ENCODE measurements at regions not wholly inside any gene's neighbourhood (a gene's known extent, or its start where the extent isn't known, plus 50 kb on each side); places are given as distances from the start of the nearest gene placed in this dataset.
"Not testable (repeated sequence)": the region's sequence is repeated elsewhere in the genome, so short reads cannot be mapped to it uniquely, and the experiment has no call there.

DNA sequence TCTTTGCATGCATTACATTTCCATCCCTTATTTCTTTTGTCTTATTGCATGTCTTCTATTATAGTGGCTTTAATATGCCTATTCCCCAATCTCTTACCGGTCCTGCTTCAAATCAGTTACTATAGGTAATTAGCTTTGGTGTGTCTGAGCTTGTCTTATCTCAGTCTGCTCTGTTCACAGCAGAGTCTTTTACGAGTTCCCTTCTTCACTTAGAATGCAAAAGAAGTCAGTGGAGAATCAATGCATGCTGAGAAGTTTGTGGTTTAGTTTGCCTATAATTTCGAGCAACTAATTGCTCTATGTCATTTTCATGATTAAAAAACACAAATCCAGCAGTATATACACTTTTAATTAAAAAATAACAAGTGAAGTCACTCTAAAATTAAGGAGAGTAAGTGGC lies 545.0 kb downstream of the SLCO4C1 start:
- H3K9me3 ChIP-seq (ENCODE audit: insufficient read depth, low read depth, low read length): no peaks in the 10 kb centered on the region
- no peaks in the 10 kb centered on the region for H3K36me3 ChIP-seq (ENCODE audit: insufficient read depth, low read length)
- no peaks in the 10 kb centered on the region for H3K4me1 ChIP-seq (ENCODE audit: insufficient read depth, low read length)
- H3K27me3 ChIP-seq (ENCODE audit: insufficient read depth, low read length): no peaks in the 10 kb centered on the region
- H3K27ac ChIP-seq (ENCODE audit: low read depth, low read length): no peak overlapping the region
- H3K9ac ChIP-seq (ENCODE audit: low read depth, low read length): no peak overlapping the region
- H3K4me3 ChIP-seq (ENCODE audit: low read length): no peak overlapping the region
- 94% methylated on average over 2 of the region's 3 CpGs for WGBS

- not testable (repeated sequence) for H3K27me3 ChIP-seq (ENCODE audit: insufficient read depth, low read length); H3K36me3 ChIP-seq (ENCODE audit: insufficient read depth, low read length); H3K4me1 ChIP-seq (ENCODE audit: insufficient read depth, low read length); H3K9ac ChIP-seq (ENCODE audit: low read depth, low read length); H3K4me3 ChIP-seq (ENCODE audit: low read length); H3K27ac ChIP-seq (ENCODE audit: low read depth, low read length); H3K9me3 ChIP-seq (ENCODE audit: insufficient read depth, low read depth, low read length)
Measured at GRCh38 chr5:101743000-101743399, 553.1 kb downstream of the SLCO4C1 start.

- H3K9ac ChIP-seq (ENCODE audit: low read depth, low read length): no peak overlapping the region
- no peaks in the 10 kb centered on the region for H3K27me3 ChIP-seq (ENCODE audit: insufficient read depth, low read length)
- no peak overlapping the region for H3K27ac ChIP-seq (ENCODE audit: low read depth, low read length)
- H3K36me3 ChIP-seq (ENCODE audit: insufficient read depth, low read length): no peaks in the 10 kb centered on the region
- peaks cover 7% of the 10 kb centered on the region; the same call in 1 of the 2 replicates for H3K4me1 ChIP-seq (ENCODE audit: insufficient read depth, low read length)
- no peak overlapping the region for H3K4me3 ChIP-seq (ENCODE audit: low read length)
- no peaks in the 10 kb centered on the region for H3K9me3 ChIP-seq (ENCODE audit: insufficient read depth, low read depth, low read length)
Measured at GRCh38 chr5:101728933-101729332, 567.2 kb downstream of the SLCO4C1 start.

DNA sequence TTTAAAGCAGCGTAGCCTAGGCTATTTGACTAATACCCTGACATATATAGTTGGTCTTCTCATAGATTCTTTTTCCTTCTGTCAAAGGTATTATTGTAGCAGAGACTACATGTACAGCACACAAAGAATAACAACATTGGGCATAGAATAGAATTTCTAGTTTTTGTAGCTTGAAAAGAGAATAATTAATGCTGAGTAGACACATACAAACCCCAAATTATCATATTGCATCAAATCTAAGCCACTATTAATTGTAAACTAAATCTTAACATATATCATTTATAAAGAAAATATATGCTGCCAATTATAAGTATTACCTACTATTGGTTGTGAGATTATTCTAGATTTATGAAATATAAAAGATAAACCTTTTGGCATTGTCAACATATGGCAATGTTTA lies 574.5 kb downstream of the SLCO4C1 start:
- peaks cover 23% of the 10 kb centered on the region for H3K4me1 ChIP-seq (ENCODE audit: insufficient read depth, low read length)
- H3K36me3 ChIP-seq (ENCODE audit: insufficient read depth, low read length): no peaks in the 10 kb centered on the region
- no peaks in the 10 kb centered on the region for H3K27me3 ChIP-seq (ENCODE audit: insufficient read depth, low read length)
- H3K9ac ChIP-seq (ENCODE audit: low read depth, low read length): no peak overlapping the region
- 0% methylated on average over 1 of the region's 1 CpG for WGBS
- H3K27ac ChIP-seq (ENCODE audit: low read depth, low read length): no peak overlapping the region
- no peaks in the 10 kb centered on the region for H3K9me3 ChIP-seq (ENCODE audit: insufficient read depth, low read depth, low read length)
- no peak overlapping the region for H3K4me3 ChIP-seq (ENCODE audit: low read length)

- H3K9ac ChIP-seq (ENCODE audit: low read depth, low read length): no peak overlapping the region
- no peak overlapping the region for H3K4me3 ChIP-seq (ENCODE audit: low read length)
- no peaks in the 10 kb centered on the region for H3K36me3 ChIP-seq (ENCODE audit: insufficient read depth, low read length)
- no peaks in the 10 kb centered on the region for H3K27me3 ChIP-seq (ENCODE audit: insufficient read depth, low read length)
- H3K27ac ChIP-seq (ENCODE audit: low read depth, low read length): no peak overlapping the region
- H3K9me3 ChIP-seq (ENCODE audit: insufficient read depth, low read depth, low read length): no peaks in the 10 kb centered on the region
- WGBS: 95% methylated on average over 3 of the region's 3 CpGs
- H3K4me1 ChIP-seq (ENCODE audit: insufficient read depth, low read length): peaks cover 23% of the 10 kb centered on the region
Measured at GRCh38 chr5:101720033-101720432, 576.1 kb downstream of the SLCO4C1 start.

DNA sequence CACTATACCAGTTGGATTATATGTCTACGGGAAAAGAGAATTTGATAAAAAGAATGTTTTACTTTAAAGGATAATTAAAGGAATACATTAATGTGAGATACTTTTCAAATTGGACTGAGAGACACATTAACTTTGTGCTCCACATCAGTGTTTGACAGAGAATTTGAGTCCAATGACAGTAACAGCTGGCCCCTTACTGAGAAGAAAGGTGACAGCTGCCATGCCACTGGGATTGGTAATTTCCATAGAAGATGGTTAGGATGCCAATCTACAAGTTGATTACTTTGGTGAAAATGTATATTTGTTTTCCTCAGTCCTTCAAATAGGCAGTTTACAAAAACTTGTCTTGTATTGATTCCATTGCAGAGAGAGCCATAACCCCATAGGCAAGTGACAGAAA lies 578.4 kb downstream of the SLCO4C1 start:
- Histone ChIP-seq H3K4me1 (ENCODE audit: insufficient read depth, low read length) (peaks cover 21% of the 10 kb centered on the region), H3K36me3 (ENCODE audit: insufficient read depth, low read length) (no peaks in the 10 kb centered on the region), H3K9me3 (ENCODE audit: insufficient read depth, low read depth, low read length) (no peaks in the 10 kb centered on the region), H3K27ac (ENCODE audit: low read depth, low read length) (no peak overlapping the region), H3K4me3 (ENCODE audit: low read length) (no peak overlapping the region), H3K9ac (ENCODE audit: low read depth, low read length) (no peak overlapping the region), H3K27me3 (ENCODE audit: insufficient read depth, low read length) (no peaks in the 10 kb centered on the region)
- no CpG with 5 or more reads among the region's 1 CpG for WGBS

GRCh38 chr5:101716941-101717340 lies 579.1 kb downstream of the SLCO4C1 start:
- Histone ChIP-seq H3K4me1 (ENCODE audit: insufficient read depth, low read length) (peaks cover 15% of the 10 kb centered on the region), H3K9ac (ENCODE audit: low read depth, low read length) (no peak overlapping the region), H3K36me3 (ENCODE audit: insufficient read depth, low read length) (no peaks in the 10 kb centered on the region), H3K27me3 (ENCODE audit: insufficient read depth, low read length) (no peaks in the 10 kb centered on the region), H3K27ac (ENCODE audit: low read depth, low read length) (no peak overlapping the region), H3K9me3 (ENCODE audit: insufficient read depth, low read depth, low read length) (no peaks in the 10 kb centered on the region), H3K4me3 (ENCODE audit: low read length) (no peak overlapping the region)
- no CpG with 5 or more reads among the region's 1 CpG for WGBS

DNA sequence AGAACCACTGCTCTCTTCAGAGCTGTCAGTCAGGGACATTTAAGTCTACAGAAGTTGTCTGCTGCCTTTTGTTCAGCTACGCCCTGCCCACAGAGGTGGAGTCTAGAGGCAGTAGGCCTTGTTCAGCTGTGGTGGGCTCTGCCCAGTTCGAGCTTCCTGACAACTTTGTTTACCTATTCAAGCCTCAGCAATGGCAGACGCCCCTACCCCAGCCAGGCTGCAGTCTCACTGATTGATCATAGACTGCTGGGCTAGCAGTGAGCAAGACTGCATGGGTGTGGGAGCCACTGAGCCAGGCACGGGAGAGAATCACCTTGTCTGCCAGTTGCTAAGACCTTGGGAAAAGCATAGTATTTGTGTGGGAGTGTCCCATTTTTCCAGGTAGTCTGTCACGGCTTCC lies 580.3 kb downstream of the SLCO4C1 start:
- H3K4me3 ChIP-seq (ENCODE audit: low read length); H3K9ac ChIP-seq (ENCODE audit: low read depth, low read length); H3K27ac ChIP-seq (ENCODE audit: low read depth, low read length); H3K36me3 ChIP-seq (ENCODE audit: insufficient read depth, low read length); H3K9me3 ChIP-seq (ENCODE audit: insufficient read depth, low read depth, low read length); H3K27me3 ChIP-seq (ENCODE audit: insufficient read depth, low read length): not testable (repeated sequence)
- H3K4me1 ChIP-seq (ENCODE audit: insufficient read depth, low read length): peaks cover 15% of the 10 kb centered on the region
- 90% methylated on average over 5 of the region's 5 CpGs for WGBS

DNA sequence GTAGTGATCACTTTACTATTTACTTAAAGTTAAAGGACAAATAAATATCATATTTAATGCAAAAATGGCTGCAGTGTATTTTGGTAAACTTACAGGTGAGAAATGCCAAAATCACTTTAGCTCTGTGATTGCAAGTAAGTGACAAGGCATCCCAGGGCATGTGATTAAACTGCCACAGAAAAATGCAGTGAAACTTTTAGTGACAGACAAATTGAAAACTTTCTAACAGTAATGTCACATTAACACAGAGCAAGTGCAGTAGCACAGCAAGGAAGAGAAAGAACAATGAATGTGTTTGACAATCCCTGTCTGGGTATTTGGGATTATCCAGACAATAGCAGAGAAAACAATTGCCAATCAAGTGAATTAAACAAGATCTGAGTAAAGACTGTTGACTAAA lies 606.8 kb downstream of the SLCO4C1 start:
- Histone ChIP-seq H3K27ac (ENCODE audit: low read depth, low read length) (no peak overlapping the region), H3K36me3 (ENCODE audit: insufficient read depth, low read length) (no peaks in the 10 kb centered on the region), H3K9ac (ENCODE audit: low read depth, low read length) (no peak overlapping the region), H3K9me3 (ENCODE audit: insufficient read depth, low read depth, low read length) (no peaks in the 10 kb centered on the region), H3K4me1 (ENCODE audit: insufficient read depth, low read length) (peaks cover 28% of the 10 kb centered on the region), H3K27me3 (ENCODE audit: insufficient read depth, low read length) (no peaks in the 10 kb centered on the region), H3K4me3 (ENCODE audit: low read length) (no peak overlapping the region)

DNA sequence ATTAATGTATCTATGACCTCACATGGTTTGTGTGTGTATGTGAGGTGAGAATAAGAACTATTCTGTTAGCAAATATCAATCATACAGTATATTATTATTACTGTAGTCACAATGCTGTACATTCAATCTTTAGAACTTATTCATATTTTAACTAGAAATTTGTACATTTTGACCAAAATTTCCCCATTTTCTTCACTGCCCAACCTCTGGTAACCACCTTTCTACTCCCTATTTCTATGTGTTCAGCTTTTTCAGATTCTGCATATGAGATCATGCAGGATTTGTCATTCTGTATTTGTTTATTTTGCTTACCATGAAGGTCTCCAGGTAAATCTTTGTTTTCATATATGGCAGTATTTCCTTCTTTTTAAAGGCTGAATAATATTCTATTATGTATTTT lies 607.9 kb downstream of the SLCO4C1 start:
- peaks cover 28% of the 10 kb centered on the region for H3K4me1 ChIP-seq (ENCODE audit: insufficient read depth, low read length)
- H3K4me3 ChIP-seq (ENCODE audit: low read length): no peak overlapping the region
- H3K27me3 ChIP-seq (ENCODE audit: insufficient read depth, low read length): no peaks in the 10 kb centered on the region
- no peaks in the 10 kb centered on the region for H3K9me3 ChIP-seq (ENCODE audit: insufficient read depth, low read depth, low read length)
- no peaks in the 10 kb centered on the region for H3K36me3 ChIP-seq (ENCODE audit: insufficient read depth, low read length)
- no peak overlapping the region for H3K9ac ChIP-seq (ENCODE audit: low read depth, low read length)
- no peak overlapping the region for H3K27ac ChIP-seq (ENCODE audit: low read depth, low read length)

DNA sequence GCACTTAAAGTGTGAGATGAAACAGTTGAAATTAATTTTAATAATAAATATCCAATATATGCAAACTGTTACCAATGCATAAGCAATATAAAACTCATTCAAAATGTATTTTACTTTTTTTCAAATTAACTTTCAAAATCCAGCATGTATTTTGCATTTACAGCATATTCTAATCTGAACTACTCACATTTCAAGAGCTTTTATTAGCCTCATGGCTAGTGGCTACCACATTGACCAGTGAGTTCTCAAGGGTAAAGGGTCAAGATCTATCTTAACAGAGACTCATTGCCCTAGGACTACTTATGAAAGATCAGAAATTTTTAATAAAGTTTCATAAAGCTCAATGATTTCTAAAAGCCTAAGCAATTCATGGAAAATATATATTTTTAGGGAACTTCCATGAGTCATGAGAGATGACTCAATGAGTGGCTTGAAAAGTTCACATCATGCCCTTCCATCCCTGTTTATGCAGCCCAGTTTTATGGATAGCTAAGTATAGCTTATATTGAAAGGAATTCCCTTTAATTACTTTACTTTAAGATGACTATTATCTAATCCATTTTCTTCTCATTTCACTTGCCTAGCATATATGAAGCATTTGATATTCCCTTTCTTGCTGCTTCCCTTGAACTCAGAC lies 608.6 kb downstream of the SLCO4C1 start:
- Histone ChIP-seq H3K4me3 (ENCODE audit: low read length) (no peak overlapping the region), H3K9ac (ENCODE audit: low read depth, low read length) (no peak overlapping the region), H3K27ac (ENCODE audit: low read depth, low read length) (no peak overlapping the region; the same call in 1 of the 2 replicates)

GRCh38 chr5:101686536-101687157 lies 609.4 kb downstream of the SLCO4C1 start:
- Histone ChIP-seq H3K9me3 (ENCODE audit: insufficient read depth, low read depth, low read length) (no peaks in the 10 kb centered on the region), H3K9ac (ENCODE audit: low read depth, low read length) (peak overlapping the region; percentile 54; the same call in 1 of the 2 replicates), H3K27me3 (ENCODE audit: insufficient read depth, low read length) (no peaks in the 10 kb centered on the region), H3K4me1 (ENCODE audit: insufficient read depth, low read length) (peaks cover 28% of the 10 kb centered on the region), H3K27ac (ENCODE audit: low read depth, low read length) (peak overlapping the region; percentile 54; the same call in 1 of the 2 replicates), H3K36me3 (ENCODE audit: insufficient read depth, low read length) (no peaks in the 10 kb centered on the region), H3K4me3 (ENCODE audit: low read length) (no peak overlapping the region)
- WGBS: 71% methylated on average over 3 of the region's 3 CpGs

More for the DNA sequence above, 608.6 kb downstream of the SLCO4C1 start:
- Histone ChIP-seq H3K27me3 (ENCODE audit: insufficient read depth, low read length) (no peaks in the 10 kb centered on the region), H3K9me3 (ENCODE audit: insufficient read depth, low read depth, low read length) (no peaks in the 10 kb centered on the region), H3K4me1 (ENCODE audit: insufficient read depth, low read length) (peaks cover 28% of the 10 kb centered on the region), H3K36me3 (ENCODE audit: insufficient read depth, low read length) (no peaks in the 10 kb centered on the region)
